GM23248 (cell line): ENCODE measurements at regions not wholly inside any gene's neighbourhood (a gene's known extent, or its start where the extent isn't known, plus 50 kb on each side); places are given as distances from the start of the nearest gene placed in this dataset.
A peak's percentile ranks its signal among the peaks of the same experiment; 100 is the strongest.
"Not testable (repeated sequence)": the region's sequence is repeated elsewhere in the genome, so short reads cannot be mapped to it uniquely, and the experiment has no call there.

Experiments used
- DNase-seq: peaks from one replicate; pipeline ENCODE4 v3.0.0-alpha.2; 2015
- H2AFZ ChIP-seq: fragments of 200-600 bp; sonication (generic); 2 replicates; pipeline ENCODE4 v1.6.1; 2016; ENCODE audit warnings: antibody characterized with exemption
- H3F3A ChIP-seq: fragments of 200-600 bp; sonication (generic); 2 replicates; pipeline ENCODE4 v1.6.1; 2016; ENCODE audit warnings: mild to moderate bottlenecking, antibody characterized with exemption, mixed run types; ENCODE audit not compliant: insufficient read depth
- H3K27ac ChIP-seq: fragments of 200-600 bp; sonication (generic); 2 replicates; pipeline ENCODE4 v1.5.1; 2016; ENCODE audit warnings: mild to moderate bottlenecking
- H3K27me3 ChIP-seq: fragments of 200-600 bp; sonication (generic); replicated peaks from 2 replicates; pipeline ENCODE4 v1.6.1; 2016; ENCODE audit warnings: mild to moderate bottlenecking; ENCODE audit not compliant: insufficient read depth
- H3K36me3 ChIP-seq: fragments of 200-600 bp; sonication (generic); 2 replicates; pipeline ENCODE4 v1.6.1; 2016; ENCODE audit warnings: low read depth, mild to moderate bottlenecking
- H3K4me1 ChIP-seq: fragments of 200-600 bp; sonication (generic); 2 replicates; pipeline ENCODE4 v1.6.1; 2016; ENCODE audit warnings: mild to moderate bottlenecking; ENCODE audit not compliant: insufficient read depth
- H3K4me2 ChIP-seq: fragments of 200-600 bp; sonication (generic); one replicate; pipeline ENCODE4 v1.6.1; 2016; ENCODE audit warnings: mild to moderate bottlenecking; ENCODE audit not compliant: unreplicated experiment
- H3K4me3 ChIP-seq: fragments of 200-600 bp; sonication (generic); 2 replicates; pipeline ENCODE4 v1.5.1; 2016; ENCODE audit warnings: mild to moderate bottlenecking
- H3K79me2 ChIP-seq: fragments of 200-600 bp; sonication (generic); 2 replicates; pipeline ENCODE4 v1.6.1; 2016; ENCODE audit warnings: mild to moderate bottlenecking; ENCODE audit not compliant: insufficient read depth
- H3K9ac ChIP-seq: fragments of 200-600 bp; sonication (generic); 2 replicates; pipeline ENCODE4 v1.6.1; 2016; ENCODE audit warnings: mild to moderate bottlenecking
- H3K9me2 ChIP-seq: fragments of 200-600 bp; sonication (generic); 2 replicates; pipeline ENCODE4 v1.6.1; 2016; ENCODE audit warnings: mixed run types, mild to moderate bottlenecking, moderate library complexity; ENCODE audit not compliant: insufficient read depth
- H3K9me3 ChIP-seq: fragments of 200-600 bp; sonication (generic); one replicate; pipeline ENCODE4 v1.6.1; 2017; ENCODE audit warnings: low read depth
- H4K20me1 ChIP-seq: fragments of 200-600 bp; sonication (generic); 2 replicates; pipeline ENCODE4 v1.6.0; 2016; ENCODE audit not compliant: insufficient read depth
- WGBS, 2 experiments: methylation state at CpG; one replicate each; pipeline ENCODE4 v1.1.6; 2015 to 2017; ENCODE audit warnings: low lambda C conversion rate in 2 of 2, low coverage in 1 of 2; ENCODE audit errors: missing lambda C conversion rate in 2 of 2; 5-methylcytosine and 5-hydroxymethylcytosine counted together
- in situ Hi-C: fragments of 300-500 bp; cut with MboI; formaldehyde crosslinking; loops from 2 replicates; pipeline ENCODE4 v1.15.0; 2020

GRCh38 chr7:75235092-75235826, 142.9 kb downstream of the GTF2IRD2B start:
- not testable (repeated sequence) for H3K4me2 ChIP-seq

GRCh38 chr7:75235827-75236167, 143.4 kb downstream of the GTF2IRD2B start:
- H3K4me3 ChIP-seq, H2AFZ ChIP-seq, H3K4me2 ChIP-seq, in situ Hi-C loops, H3K9me2 ChIP-seq, H3K9me3 ChIP-seq, H3K79me2 ChIP-seq, H3K27me3 ChIP-seq, H3K27ac ChIP-seq, DNase-seq, H4K20me1 ChIP-seq, H3F3A ChIP-seq, H3K36me3 ChIP-seq, H3K9ac ChIP-seq, H3K4me1 ChIP-seq: not testable (repeated sequence)
- no CpG with 5 or more reads among the region's 11 CpGs for WGBS, 2 experiments

More at GRCh38 chr7:75235092-75235826, 142.9 kb downstream of the GTF2IRD2B start:
- H3K9ac ChIP-seq, H3K27me3 ChIP-seq, H3K36me3 ChIP-seq, in situ Hi-C loops, H3K4me1 ChIP-seq, H3K9me3 ChIP-seq, H3K27ac ChIP-seq, H2AFZ ChIP-seq, DNase-seq, H3K9me2 ChIP-seq, H3K4me3 ChIP-seq, H3F3A ChIP-seq, H3K79me2 ChIP-seq, H4K20me1 ChIP-seq: not testable (repeated sequence)
- WGBS, 2 experiments = no CpG with 5 or more reads among the region's 13 CpGs

DNA sequence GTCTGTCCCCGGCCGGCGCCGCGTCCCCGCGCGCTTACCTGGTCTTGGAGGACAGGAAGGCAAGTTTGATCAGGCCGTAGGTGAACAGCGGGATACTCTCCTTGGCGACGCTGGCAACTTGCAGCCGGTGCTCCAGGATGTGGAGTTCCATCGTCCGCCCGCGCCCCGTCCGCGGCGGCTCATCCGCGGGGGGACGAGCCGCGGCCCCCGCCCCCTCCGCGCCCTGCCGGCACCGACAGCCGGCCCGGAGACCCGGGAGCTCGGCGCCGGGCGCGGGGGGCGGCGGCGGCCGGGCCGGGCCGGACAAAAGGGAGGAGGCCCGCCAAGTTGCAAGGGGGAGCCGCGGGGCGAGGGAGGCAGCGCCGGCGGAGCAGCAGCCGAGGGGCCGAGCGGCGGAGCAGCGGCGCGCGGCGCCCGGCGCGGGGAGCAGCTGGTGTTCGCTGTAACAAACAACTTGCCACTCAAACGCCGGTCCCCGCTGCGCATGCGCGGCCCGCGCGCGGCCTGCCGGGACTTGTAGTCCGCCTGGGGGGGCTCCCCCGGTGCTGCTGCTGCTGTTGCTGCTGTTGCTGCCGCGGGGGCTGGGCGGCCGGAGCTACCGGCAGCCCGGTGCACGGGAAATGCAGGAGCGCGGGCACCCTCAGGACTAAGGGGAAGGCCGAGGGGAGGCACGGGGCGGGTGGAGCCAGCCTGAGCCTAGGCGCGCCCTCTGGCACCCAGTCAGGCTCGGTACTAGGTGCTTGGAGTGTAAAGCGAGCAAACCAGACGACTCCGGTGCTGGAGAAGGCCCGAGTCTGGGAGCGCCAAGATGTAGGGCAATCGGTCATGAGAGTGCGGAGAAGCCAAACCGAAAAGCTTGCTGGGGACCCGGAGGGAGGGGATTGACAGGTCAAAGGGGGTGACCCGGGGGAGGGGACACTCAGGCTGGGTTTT, 145.1 kb downstream of the GTF2IRD2B start:
- in situ Hi-C loops, H2AFZ ChIP-seq, H3K4me2 ChIP-seq, H3K4me1 ChIP-seq, H3K79me2 ChIP-seq, H3K36me3 ChIP-seq, H3F3A ChIP-seq, H3K27me3 ChIP-seq, H3K9me3 ChIP-seq, DNase-seq, H3K9ac ChIP-seq, H4K20me1 ChIP-seq, H3K27ac ChIP-seq, H3K9me2 ChIP-seq: not testable (repeated sequence)
- WGBS, 2 experiments = 3 to 4% methylated on average over 13 to 18 of the region's 103 CpGs
- H3K4me3 ChIP-seq = peak overlapping the region; percentile 48; the same call in 1 of the 2 replicates

GRCh38 chr7:75238309-75238708, 145.9 kb downstream of the GTF2IRD2B start:
- 100% methylated on average over 1 of the region's 10 CpGs; no CpG with 5 or more reads in 1 of the 2 experiments for WGBS, 2 experiments
- in situ Hi-C loops, H3K4me2 ChIP-seq, H2AFZ ChIP-seq, H3K27ac ChIP-seq, H3K4me3 ChIP-seq, H4K20me1 ChIP-seq, H3K79me2 ChIP-seq, H3K9me2 ChIP-seq, H3K27me3 ChIP-seq, H3F3A ChIP-seq, DNase-seq, H3K4me1 ChIP-seq, H3K9me3 ChIP-seq, H3K36me3 ChIP-seq, H3K9ac ChIP-seq: not testable (repeated sequence)

GRCh38 chr7:75243638-75244037, 151.2 kb downstream of the GTF2IRD2B start:
- H3K4me1 ChIP-seq, H3F3A ChIP-seq, H3K9me3 ChIP-seq, in situ Hi-C loops, H3K4me3 ChIP-seq, H3K36me3 ChIP-seq, H4K20me1 ChIP-seq, H3K9me2 ChIP-seq, H3K79me2 ChIP-seq, H3K9ac ChIP-seq, H2AFZ ChIP-seq, H3K27me3 ChIP-seq, H3K27ac ChIP-seq, H3K4me2 ChIP-seq, DNase-seq: not testable (repeated sequence)
- WGBS, 2 experiments = 80% methylated on average over 1 of the region's 3 CpGs; no CpG with 5 or more reads in 1 of the 2 experiments

DNA sequence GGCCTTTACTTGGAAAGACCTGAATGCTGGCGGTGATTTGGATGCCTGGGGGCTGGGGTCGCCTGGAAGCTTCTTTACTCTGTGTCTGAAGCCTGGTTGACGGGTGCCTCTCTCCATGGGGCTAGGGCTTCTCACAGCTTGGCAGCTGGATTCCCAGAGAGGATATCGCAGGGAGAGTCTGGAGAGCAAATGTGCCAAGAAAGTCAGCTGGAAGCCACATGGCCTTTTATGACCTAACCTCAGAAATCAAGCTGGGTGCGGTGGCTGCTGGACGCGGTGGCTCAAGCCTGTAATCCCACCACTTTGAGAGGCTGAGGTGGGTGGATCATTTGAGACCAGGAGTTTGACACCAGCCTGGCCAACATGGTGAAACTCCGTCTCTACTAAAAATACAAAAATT, 147.2 kb upstream of the TRIM73 start:
- in situ Hi-C loops, H2AFZ ChIP-seq, H3K36me3 ChIP-seq, H3K27ac ChIP-seq, H3F3A ChIP-seq, H4K20me1 ChIP-seq, DNase-seq, H3K27me3 ChIP-seq, H3K9me2 ChIP-seq, H3K4me1 ChIP-seq, H3K79me2 ChIP-seq, H3K4me3 ChIP-seq, H3K9me3 ChIP-seq, H3K4me2 ChIP-seq, H3K9ac ChIP-seq: not testable (repeated sequence)
- no CpG with 5 or more reads among the region's 8 CpGs for WGBS, 2 experiments

- H3K27ac ChIP-seq, H4K20me1 ChIP-seq, H3K9ac ChIP-seq, DNase-seq, H3F3A ChIP-seq, H3K36me3 ChIP-seq, in situ Hi-C loops, H2AFZ ChIP-seq, H3K27me3 ChIP-seq, H3K9me3 ChIP-seq, H3K4me3 ChIP-seq, H3K79me2 ChIP-seq, H3K4me2 ChIP-seq, H3K9me2 ChIP-seq, H3K4me1 ChIP-seq: not testable (repeated sequence)
- 100% methylated on average over 1 of the region's 3 CpGs; no CpG with 5 or more reads in 1 of the 2 experiments for WGBS, 2 experiments
These were observed 141.2 kb upstream of the TRIM73 start for GRCh38 chr7:75254238-75254637.
